ENCODE measurements at regions not wholly inside any gene's neighbourhood (a gene's known extent, or its start where the extent isn't known, plus 50 kb on each side); places are given as distances from the start of the nearest gene placed in this dataset.

GRCh38 chr3:146948985-146949384 is 343.8 kb upstream of the PLSCR5 start:
- Histone ChIP-seq H2AFZ (replicated peaks; ENCODE audit: low read length, poor library complexity) (no peak overlapping the region), H3K4me3 (ENCODE audit: insufficient read depth, low read depth, low read length) (no peak overlapping the region), H4K8ac (ENCODE audit: low read depth in 2 of 2, low read length in 2 of 2) (no peak overlapping the region), H3K9me1 (ENCODE audit: insufficient read depth, low read length) (no peaks in the 10 kb centered on the region), H4K91ac (ENCODE audit: insufficient read depth, low read depth, low read length) (no peak overlapping the region), H2AK5ac (ENCODE audit: low read depth, low read length) (no peak overlapping the region), H4K5ac (ENCODE audit: low read depth, low read length) (no peak overlapping the region), H3K27me3 (ENCODE audit: control insufficient read depth, insufficient read depth, low read length) (no peaks in the 10 kb centered on the region), H3K4ac (ENCODE audit: low read depth, low read length) (no peak overlapping the region), H2BK15ac (ENCODE audit: low read depth, low read length) (no peak overlapping the region), H2AK9ac (replicated peaks; ENCODE audit: low read depth, low read length, poor library complexity) (no peak overlapping the region), H3K14ac (replicated peaks; ENCODE audit: low read depth, low read length) (no peak overlapping the region), H2BK5ac (ENCODE audit: low read depth, low read length, poor library complexity, severe bottlenecking) (no peak overlapping the region), H3K4me1 (ENCODE audit: control insufficient read depth, insufficient read depth, low read length) (no peaks in the 10 kb centered on the region), H2BK120ac (ENCODE audit: low read depth, low read length) (no peak overlapping the region), H3K27ac (ENCODE audit: insufficient read depth, low read length) (no peak overlapping the region), H3K9me3 (ENCODE audit: control insufficient read depth, insufficient read depth, low read length) (no peaks in the 10 kb centered on the region), H3K18ac (ENCODE audit: low read depth, low read length) (no peak overlapping the region), H3K79me1 (ENCODE audit: low read depth in 1 of 2, low read length in 2 of 2) (no peaks in the 10 kb centered on the region), H3K9ac (ENCODE audit: low read depth, low read length) (no peak overlapping the region), H3K56ac (ENCODE audit: extremely low read depth, insufficient read depth, low read length) (no peak overlapping the region), H2BK20ac (ENCODE audit: low read depth, low read length) (no peak overlapping the region), H3K36me3 (ENCODE audit: control insufficient read depth, insufficient read depth, low read length) (no peaks in the 10 kb centered on the region), H3K4me2 (ENCODE audit: low read depth, low read length) (no peak overlapping the region), H4K20me1 (ENCODE audit: insufficient read depth, low read length) (no peaks in the 10 kb centered on the region), H3K23ac (ENCODE audit: low read depth, low read length) (no peak overlapping the region)
- CTCF ChIA-PET, result no interaction called here
- DNase-seq, result no peak
- ATAC-seq (ENCODE audit: low read depth), result no peak
- in situ Hi-C loops (cut with MboI; ENCODE audit: low sequenced_read_pairs) (no loop called here), intact Hi-C loops (cut with micrococcal nuclease) (no loop called here), dilution Hi-C loops (cut with HindIII; ENCODE audit: low sequenced_read_pairs, unreplicated experiment) (no loop called here)
- no CpG with 5 or more reads among the region's 8 CpGs for WGBS, 2 experiments (ENCODE audit: extremely low coverage in 2 of 2, insufficient read length in 1 of 2)
- POLR2A ChIA-PET (ENCODE audit: unreplicated experiment), result no interaction called here
- no peak for TF ChIP-seq MXI1 (IDR thresholded peaks at IDR 0.05; ENCODE audit: borderline replicate concordance, low read depth, low read length)
- no peak for TF ChIP-seq NFE2L2 (IDR thresholded peaks at IDR 0.05; ENCODE audit: low read depth, low read length)
- TF ChIP-seq BHLHE40 (IDR thresholded peaks at IDR 0.05; ENCODE audit: low read depth, low read length), result no peak
- TF ChIP-seq POLR2A (IDR thresholded peaks at IDR 0.05; ENCODE audit: low read depth, low read length), result no peak
- TF ChIP-seq CEBPB (IDR thresholded peaks at IDR 0.05; ENCODE audit: low read depth, low read length), result peak; percentile 84
- no TSS peak for BruUV-seq (replicated peaks)
